Breast epithelium (tissue), 4 donors: ENCODE measurements at regions not wholly inside any gene's neighbourhood (a gene's known extent, or its start where the extent isn't known, plus 50 kb on each side); places are given as distances from the start of the nearest gene placed in this dataset.

Experiments used
- DNase-seq, 2 donors: peaks; one replicate each; pipeline ENCODE4 v3.0.0-alpha.2; 2019; ENCODE audit warnings: low spot score in 2 of 2
- H3K27ac ChIP-seq, 2 donors: fragments of 200-600 bp; sonication (generic) in 1 of 2; one replicate each; pipeline ENCODE4 v1.5.1; 2016 to 2019; ENCODE audit warnings: mild to moderate bottlenecking in 1 of 2
- H3K27me3 ChIP-seq, 2 donors: fragments of 200-600 bp; sonication (generic) in 1 of 2; one replicate each; pipeline versions ENCODE4 v1.5.1 to v1.6.0; 2017 to 2019; ENCODE audit warnings: control low read depth in 1 of 2, mild to moderate bottlenecking in 1 of 2
- H3K36me3 ChIP-seq: fragments of 200-600 bp; one replicate; pipeline ENCODE4 v1.5.1; 2019
- H3K4me1 ChIP-seq, 2 donors: fragments of 200-600 bp; sonication (generic); one replicate each; pipeline ENCODE4 v1.5.1; 2016 to 2019; ENCODE audit warnings: control low read depth in 1 of 2
- H3K4me3 ChIP-seq, 3 donors: fragments of 200-600 bp; sonication (generic); 1 replicate in 2 of 3; 2 replicates in 1 of 3; pipeline ENCODE4 v1.5.1; 2016 to 2019; ENCODE audit warnings: mild to moderate bottlenecking in 3 of 3, moderate library complexity in 2 of 3
- H3K9me3 ChIP-seq, 2 donors: fragments of 200-600 bp; sonication (generic) in 1 of 2; one replicate each; pipeline ENCODE4 v1.5.1; 2016 to 2019; ENCODE audit warnings: control low read depth in 1 of 2
- CTCF ChIP-seq, 3 donors: fragments of 450-650 bp; IDR thresholded peaks; one replicate each; pipeline ENCODE4 v1.5.1; 2016 to 2017; ENCODE audit warnings: antibody characterized with exemption in 3 of 3, mild to moderate bottlenecking in 3 of 3, moderate library complexity in 3 of 3
- POLR2A ChIP-seq: fragments of 450-650 bp; IDR thresholded peaks from one replicate; pipeline ENCODE4 v1.6.1; 2016; ENCODE audit warnings: antibody characterized with exemption, mild to moderate bottlenecking, moderate library complexity
- POLR2AphosphoS5 ChIP-seq, 3 donors: sonication (generic); formaldehyde crosslinking; IDR thresholded peaks; one replicate each; pipeline ENCODE4 v1.6.1; 2017; ENCODE audit warnings: antibody characterized with exemption in 3 of 3
- intact Hi-C: fragments of 100-400 bp; cut with DNase I; formaldehyde crosslinking; loops from one replicate; pipeline ENCODE4 v1.15.1; 2023; ENCODE audit warnings: low total_unique reads

GRCh38 chr4:165698272-165698671 lies 174.8 kb upstream of the TLL1 start:
- Histone ChIP-seq H3K9me3 (no peaks in the 10 kb centered on the region), H3K27me3 (no peaks in the 10 kb centered on the region), H3K27ac (no peak overlapping the region), H3K4me1 (no peaks in the 10 kb centered on the region), H3K36me3 (no peaks in the 10 kb centered on the region), H3K4me3 (no peak overlapping the region)
- DNase-seq = no peak
- intact Hi-C loops = no loop called here
- TF ChIP-seq POLR2AphosphoS5 (IDR thresholded peaks at IDR 0.05) (no peak), CTCF (IDR thresholded peaks at IDR 0.05) (no peak), POLR2A (no peak)

GRCh38 chr4:165699055-165699454 lies 174.0 kb upstream of the TLL1 start:
- no peaks in the 10 kb centered on the region for H3K9me3 ChIP-seq
- no peak for TF ChIP-seq CTCF (IDR thresholded peaks at IDR 0.05)
- no peak for TF ChIP-seq POLR2AphosphoS5 (IDR thresholded peaks at IDR 0.05)
- TF ChIP-seq POLR2A = no peak
- no peak overlapping the region for H3K4me3 ChIP-seq
- intact Hi-C loops = no loop called here
- DNase-seq = no peak
- no peaks in the 10 kb centered on the region for H3K27me3 ChIP-seq
- no peaks in the 10 kb centered on the region for H3K36me3 ChIP-seq
- H3K4me1 ChIP-seq = no peaks in the 10 kb centered on the region
- no peak overlapping the region for H3K27ac ChIP-seq

GRCh38 chr4:165700855-165701254 lies 172.2 kb upstream of the TLL1 start:
- intact Hi-C loops = loop anchor here (5.0 to 10.0 kb wide), 2 partner anchors 546 to 1726 kb away; no protein-coding TSS in a partner anchor
- no peaks in the 10 kb centered on the region for H3K36me3 ChIP-seq
- no peaks in the 10 kb centered on the region for H3K27me3 ChIP-seq
- TF ChIP-seq CTCF (IDR thresholded peaks at IDR 0.05) = no peak
- no peak for TF ChIP-seq POLR2AphosphoS5 (IDR thresholded peaks at IDR 0.05)
- TF ChIP-seq POLR2A = no peak
- no peak overlapping the region for H3K4me3 ChIP-seq
- no peak overlapping the region for H3K27ac ChIP-seq
- DNase-seq = no peak
- no peaks in the 10 kb centered on the region for H3K9me3 ChIP-seq
- H3K4me1 ChIP-seq = no peaks in the 10 kb centered on the region

GRCh38 chr4:165707128-165707527 lies 165.9 kb upstream of the TLL1 start:
- no peak for DNase-seq
- H3K4me1 ChIP-seq = no peaks in the 10 kb centered on the region
- no peaks in the 10 kb centered on the region for H3K36me3 ChIP-seq
- intact Hi-C loops = loop anchor here (10.0 kb wide), 1 partner anchor 1732 kb away; no protein-coding TSS in a partner anchor
- H3K27me3 ChIP-seq = no peaks in the 10 kb centered on the region
- TF ChIP-seq POLR2A (no peak), CTCF (IDR thresholded peaks at IDR 0.05) (no peak), POLR2AphosphoS5 (IDR thresholded peaks at IDR 0.05) (no peak)
- no peak overlapping the region for H3K4me3 ChIP-seq
- H3K27ac ChIP-seq = no peak overlapping the region
- no peaks in the 10 kb centered on the region for H3K9me3 ChIP-seq

- Histone ChIP-seq H3K4me3 (no peak overlapping the region), H3K36me3 (no peaks in the 10 kb centered on the region), H3K4me1 (no peaks in the 10 kb centered on the region), H3K9me3 (no peaks in the 10 kb centered on the region), H3K27ac (no peak overlapping the region), H3K27me3 (no peaks in the 10 kb centered on the region)
- TF ChIP-seq CTCF (IDR thresholded peaks at IDR 0.05) (no peak), POLR2AphosphoS5 (IDR thresholded peaks at IDR 0.05) (no peak), POLR2A (no peak)
- intact Hi-C loops = loop anchor here (10.0 kb wide), 1 partner anchor 1735 kb away; no protein-coding TSS in a partner anchor
- DNase-seq = no peak
Measured at GRCh38 chr4:165709516-165709915, 163.5 kb upstream of the TLL1 start.
